ENCODE measurements at regions not wholly inside any gene's neighbourhood (a gene's known extent, or its start where the extent isn't known, plus 50 kb on each side); places are given as distances from the start of the nearest gene placed in this dataset.

- Mint-ChIP-seq H3K27ac (no peak overlapping the region), H3K27me3 (ENCODE audit: low read depth) (no peaks in the 10 kb centered on the region), H3K9me3 (peaks cover 18% of the 10 kb centered on the region), H3K4me1 (no peaks in the 10 kb centered on the region), H3K36me3 (peaks cover 16% of the 10 kb centered on the region), H3K4me3 (no peak overlapping the region)
- ATAC-seq (no peak), DNase-seq (ENCODE audit: low spot score) (no peak)
- CTCF ChIA-PET, result interaction anchor here (0.7 kb wide), 2 partner anchors 106 to 141 kb away, joined by 3 to 4 read pairs; no protein-coding TSS in a partner anchor
- TF ChIP-seq AFF4 (CRISPR knock-in tag; IDR thresholded peaks at IDR 0.05; ENCODE audit: borderline replicate concordance) (no peak), USF1 (CRISPR knock-in tag; IDR thresholded peaks at IDR 0.05) (no peak), ZNF263 (CRISPR knock-in tag; IDR thresholded peaks at IDR 0.05; ENCODE audit: low read depth) (no peak), MXD4 (CRISPR knock-in tag; IDR thresholded peaks at IDR 0.05; ENCODE audit: borderline replicate concordance) (no peak), NFE2L1 (CRISPR knock-in tag; IDR thresholded peaks at IDR 0.05) (no peak)
- POLR2A ChIA-PET, result no interaction called here
Observed at GRCh38 chr10:6305401-6306321, 102.9 kb downstream of the PFKFB3 start.

GRCh38 chr10:6306917-6307316, 104.2 kb downstream of the PFKFB3 start:
- TF ChIP-seq ATF2 (CRISPR knock-in tag; IDR thresholded peaks at IDR 0.05; ENCODE audit: borderline replicate concordance, low read depth) (no peak), HMGA2 (CRISPR knock-in tag; IDR thresholded peaks at IDR 0.05) (no peak), ATF6 (CRISPR knock-in tag; IDR thresholded peaks at IDR 0.05) (no peak), USF2 (CRISPR knock-in tag; IDR thresholded peaks at IDR 0.05) (no peak), ZBTB43 (CRISPR knock-in tag; IDR thresholded peaks at IDR 0.05) (no peak), STAT6 (CRISPR knock-in tag; conservative IDR thresholded peaks at IDR 0.05; ENCODE audit: low read depth) (no peak), RORB (CRISPR knock-in tag; IDR thresholded peaks at IDR 0.05) (no peak), JUN (CRISPR knock-in tag; IDR thresholded peaks at IDR 0.05) (no peak), NR2C2 (CRISPR knock-in tag; IDR thresholded peaks at IDR 0.05) (no peak), ATF3 (CRISPR knock-in tag; conservative IDR thresholded peaks at IDR 0.05) (no peak), ZNF232 (CRISPR knock-in tag; IDR thresholded peaks at IDR 0.05) (no peak), SP1 (CRISPR knock-in tag; conservative IDR thresholded peaks at IDR 0.05) (no peak)
- peaks cover 16% of the 10 kb centered on the region for H3K36me3 Mint-ChIP-seq
- no peaks in the 10 kb centered on the region for H3K4me1 Mint-ChIP-seq
- no peak overlapping the region for H3K27ac Mint-ChIP-seq
- no peaks in the 10 kb centered on the region for H3K27me3 Mint-ChIP-seq (ENCODE audit: low read depth)
- ATAC-seq (no peak), DNase-seq (ENCODE audit: low spot score) (no peak)
- CTCF ChIA-PET, result no interaction called here
- H3K9me3 Mint-ChIP-seq, result peaks cover 18% of the 10 kb centered on the region
- POLR2A ChIA-PET, result no interaction called here
- H3K4me3 Mint-ChIP-seq, result no peak overlapping the region
